ENCODE measurements at regions not wholly inside any gene's neighbourhood (a gene's known extent, or its start where the extent isn't known, plus 50 kb on each side); places are given as distances from the start of the nearest gene placed in this dataset.
"Not testable (repeated sequence)": the region's sequence is repeated elsewhere in the genome, so short reads cannot be mapped to it uniquely, and the experiment has no call there.

GRCh38 chr1:58183286-58183685, 363.2 kb downstream of the OMA1 start:
- Histone ChIP-seq H3K4me2 (replicated peaks; ENCODE audit: low read depth, low read length, poor library complexity, severe bottlenecking) (no peak overlapping the region), H3K4me1 (ENCODE audit: control insufficient read depth in 2 of 2, insufficient read depth in 2 of 2, low read length in 2 of 2) (no peaks in the 10 kb centered on the region), H3K27me3 (replicated peaks in 1 of 4; ENCODE audit: control extremely low read depth in 1 of 4, control insufficient read depth in 3 of 4, insufficient read depth in 4 of 4, low read length in 3 of 4) (no peaks in the 10 kb centered on the region), H3K36me3 (replicated peaks in 1 of 2; ENCODE audit: control extremely low read depth in 1 of 2, control insufficient read depth in 1 of 2, extremely low read depth in 1 of 2, insufficient read depth in 2 of 2, low read length in 1 of 2) (no peaks in the 10 kb centered on the region), H3K4me3 (ENCODE audit: control extremely low read depth in 1 of 5, extremely low read depth in 1 of 5, insufficient read depth in 1 of 5, low read depth in 2 of 5, low read length in 4 of 5) (no peak overlapping the region), H3K27ac (ENCODE audit: low read length in 2 of 2) (no peak overlapping the region), H3K79me2 (ENCODE audit: control insufficient read depth, insufficient read depth, low read length) (no peaks in the 10 kb centered on the region), H2AFZ (ENCODE audit: insufficient read depth, low read depth, low read length, poor library complexity, severe bottlenecking) (no peak overlapping the region), H3K9ac (ENCODE audit: low read length) (no peak overlapping the region), H3K9me3 (ENCODE audit: control extremely low read depth in 1 of 3, control insufficient read depth in 2 of 3, insufficient read depth in 1 of 3, low read length in 2 of 3) (peaks cover 0 to 5% (median 0%) of the 10 kb centered on the region in 3 donors), H4K20me1 (ENCODE audit: control insufficient read depth, insufficient read depth, low read length, poor library complexity, severe bottlenecking) (no peaks in the 10 kb centered on the region)
- Mint-ChIP-seq H3K4me3 (no peak overlapping the region), H3K27me3 (peaks cover 4% of the 10 kb centered on the region), H3K4me1 (no peaks in the 10 kb centered on the region), H3K27ac (no peak overlapping the region), H3K9me3 (ENCODE audit: insufficient read depth) (peaks cover 10% of the 10 kb centered on the region)
- no peak for ATAC-seq (ENCODE audit: low read depth)
- intact Hi-C loops (cut with micrococcal nuclease), result no loop called here
- TF ChIP-seq EZH2 (IDR thresholded peaks at IDR 0.05; ENCODE audit: borderline replicate concordance, insufficient read depth, low read depth, low read length, poor library complexity, severe bottlenecking) (no peak), CTCF (IDR thresholded peaks at IDR 0.05) (no peak)
- no peak for DNase-seq
- CTCF ChIA-PET, result no interaction called here
- WGBS (ENCODE audit: insufficient coverage), result no CpG with 5 or more reads among the region's 2 CpGs
- POLR2A ChIA-PET, result no interaction called here

- H3K27me3 Mint-ChIP-seq, result no peaks in the 10 kb centered on the region
- TF ChIP-seq EZH2 (IDR thresholded peaks at IDR 0.05; ENCODE audit: borderline replicate concordance, insufficient read depth, low read depth, low read length, poor library complexity, severe bottlenecking), result no peak
- no peak for TF ChIP-seq CTCF (IDR thresholded peaks at IDR 0.05)
- Histone ChIP-seq H3K4me1 (ENCODE audit: control insufficient read depth in 2 of 2, insufficient read depth in 2 of 2, low read length in 2 of 2) (no peaks in the 10 kb centered on the region), H3K9ac (ENCODE audit: low read length) (no peak overlapping the region), H2AFZ (ENCODE audit: insufficient read depth, low read depth, low read length, poor library complexity, severe bottlenecking) (no peak overlapping the region), H3K36me3 (replicated peaks in 1 of 2; ENCODE audit: control extremely low read depth in 1 of 2, control insufficient read depth in 1 of 2, extremely low read depth in 1 of 2, insufficient read depth in 2 of 2, low read length in 1 of 2) (no peaks in the 10 kb centered on the region), H3K27me3 (replicated peaks in 1 of 4; ENCODE audit: control extremely low read depth in 1 of 4, control insufficient read depth in 3 of 4, insufficient read depth in 4 of 4, low read length in 3 of 4) (no peaks in the 10 kb centered on the region), H3K4me2 (replicated peaks; ENCODE audit: low read depth, low read length, poor library complexity, severe bottlenecking) (no peak overlapping the region), H4K20me1 (ENCODE audit: control insufficient read depth, insufficient read depth, low read length, poor library complexity, severe bottlenecking) (no peaks in the 10 kb centered on the region), H3K9me3 (ENCODE audit: control extremely low read depth in 1 of 3, control insufficient read depth in 2 of 3, insufficient read depth in 1 of 3, low read length in 2 of 3) (peaks cover 0 to 5% (median 0%) of the 10 kb centered on the region in 3 donors), H3K4me3 (ENCODE audit: control extremely low read depth in 1 of 5, extremely low read depth in 1 of 5, insufficient read depth in 1 of 5, low read depth in 2 of 5, low read length in 4 of 5) (no peak overlapping the region), H3K27ac (ENCODE audit: low read length in 2 of 2) (no peak overlapping the region), H3K79me2 (ENCODE audit: control insufficient read depth, insufficient read depth, low read length) (no peaks in the 10 kb centered on the region)
- ChIA-PET CTCF (interaction anchor here (0.7 kb wide), 1 partner anchor 587 kb away, joined by 4 read pairs; no protein-coding TSS in a partner anchor), POLR2A (no interaction called here)
- H3K4me3 Mint-ChIP-seq, result no peak overlapping the region
- intact Hi-C loops (cut with micrococcal nuclease), result no loop called here
- peaks cover 10% of the 10 kb centered on the region for H3K9me3 Mint-ChIP-seq (ENCODE audit: insufficient read depth)
- WGBS (ENCODE audit: insufficient coverage), result no CpG with 5 or more reads among the region's 2 CpGs
- H3K27ac Mint-ChIP-seq, result no peak overlapping the region
- H3K4me1 Mint-ChIP-seq, result no peaks in the 10 kb centered on the region
- ATAC-seq (ENCODE audit: low read depth) (no peak), DNase-seq (no peak)
Measured at GRCh38 chr1:58180537-58180936, 366.0 kb downstream of the OMA1 start.

GRCh38 chr1:58169160-58169559, 377.4 kb downstream of the OMA1 start:
- H3K9me3 ChIP-seq (ENCODE audit: control extremely low read depth in 1 of 3, control insufficient read depth in 2 of 3, insufficient read depth in 1 of 3, low read length in 2 of 3); H3K4me2 ChIP-seq (replicated peaks; ENCODE audit: low read depth, low read length, poor library complexity, severe bottlenecking); H3K27me3 ChIP-seq (replicated peaks in 1 of 4; ENCODE audit: control extremely low read depth in 1 of 4, control insufficient read depth in 3 of 4, insufficient read depth in 4 of 4, low read length in 3 of 4); H3K27ac ChIP-seq (ENCODE audit: low read length in 2 of 2); H3K79me2 ChIP-seq (ENCODE audit: control insufficient read depth, insufficient read depth, low read length); H3K36me3 ChIP-seq (replicated peaks in 1 of 2; ENCODE audit: control extremely low read depth in 1 of 2, control insufficient read depth in 1 of 2, extremely low read depth in 1 of 2, insufficient read depth in 2 of 2, low read length in 1 of 2); H3K9ac ChIP-seq (ENCODE audit: low read length); H3K27ac Mint-ChIP-seq; H3K27me3 Mint-ChIP-seq; DNase-seq; POLR2A ChIA-PET; H3K4me1 Mint-ChIP-seq; CTCF ChIA-PET; H4K20me1 ChIP-seq (ENCODE audit: control insufficient read depth, insufficient read depth, low read length, poor library complexity, severe bottlenecking); H3K4me1 ChIP-seq (ENCODE audit: control insufficient read depth in 2 of 2, insufficient read depth in 2 of 2, low read length in 2 of 2); H3K4me3 ChIP-seq (ENCODE audit: control extremely low read depth in 1 of 5, extremely low read depth in 1 of 5, insufficient read depth in 1 of 5, low read depth in 2 of 5, low read length in 4 of 5); H3K9me3 Mint-ChIP-seq (ENCODE audit: insufficient read depth); H2AFZ ChIP-seq (ENCODE audit: insufficient read depth, low read depth, low read length, poor library complexity, severe bottlenecking); H3K4me3 Mint-ChIP-seq; ATAC-seq (ENCODE audit: low read depth); intact Hi-C loops (cut with micrococcal nuclease): not testable (repeated sequence)
- WGBS (ENCODE audit: insufficient coverage), result 88% methylated on average over 2 of the region's 3 CpGs
